Suprapubic skin (tissue), 4 donors: ENCODE measurements at regions not wholly inside any gene's neighbourhood (a gene's known extent, or its start where the extent isn't known, plus 50 kb on each side); places are given as distances from the start of the nearest gene placed in this dataset.

Source experiments
- DNase-seq, 2 donors: peaks; one replicate each; pipeline ENCODE4 v3.0.0-alpha.2; 2019; ENCODE audit warnings: low spot score in 2 of 2
- H3K27ac ChIP-seq: fragments of 200-600 bp; sonication (generic); one replicate; pipeline ENCODE4 v1.5.1; 2019
- H3K27me3 ChIP-seq: fragments of 200-600 bp; sonication (generic); one replicate; pipeline ENCODE4 v1.5.1; 2019
- H3K36me3 ChIP-seq: fragments of 200-600 bp; sonication (generic); one replicate; pipeline ENCODE4 v1.5.1; 2019
- H3K4me1 ChIP-seq: fragments of 200-600 bp; sonication (generic); one replicate; pipeline ENCODE4 v1.5.1; 2019
- H3K4me3 ChIP-seq: fragments of 200-600 bp; sonication (generic); one replicate; pipeline ENCODE4 v1.5.1; 2019; ENCODE audit warnings: mild to moderate bottlenecking
- H3K9me3 ChIP-seq: fragments of 200-600 bp; sonication (generic); one replicate; pipeline ENCODE4 v1.5.1; 2019
- EP300 ChIP-seq: sonication (generic); formaldehyde crosslinking; IDR thresholded peaks from one replicate; pipeline ENCODE4 v1.6.1; 2017; ENCODE audit warnings: antibody characterized with exemption
- POLR2A ChIP-seq, 2 donors: fragments of 450-650 bp; IDR thresholded peaks; one replicate each; pipeline ENCODE4 v1.6.1; 2017; ENCODE audit warnings: antibody characterized with exemption in 2 of 2, mild to moderate bottlenecking in 2 of 2, moderate library complexity in 2 of 2
- POLR2AphosphoS5 ChIP-seq, 3 donors: sonication (generic); formaldehyde crosslinking; IDR thresholded peaks; one replicate each; pipeline ENCODE4 v1.6.1; 2017; ENCODE audit warnings: antibody characterized with exemption in 3 of 3
- WGBS: methylation state at CpG from one replicate; pipeline ENCODE4 v1.1.5; 2018; 5-methylcytosine and 5-hydroxymethylcytosine counted together
- TF ChIP-seq, protein P1 (sequence below), 2 donors: fragments of 200-600 bp in 1 of 2; fragments of 450-650 bp in 1 of 2; sonication (generic) in 1 of 2; IDR thresholded peaks; one replicate each; pipeline ENCODE4 v1.5.1; 2016 to 2019; ENCODE audit warnings: antibody characterized with exemption in 2 of 2, mild to moderate bottlenecking in 1 of 2, moderate library complexity in 1 of 2

DNA sequence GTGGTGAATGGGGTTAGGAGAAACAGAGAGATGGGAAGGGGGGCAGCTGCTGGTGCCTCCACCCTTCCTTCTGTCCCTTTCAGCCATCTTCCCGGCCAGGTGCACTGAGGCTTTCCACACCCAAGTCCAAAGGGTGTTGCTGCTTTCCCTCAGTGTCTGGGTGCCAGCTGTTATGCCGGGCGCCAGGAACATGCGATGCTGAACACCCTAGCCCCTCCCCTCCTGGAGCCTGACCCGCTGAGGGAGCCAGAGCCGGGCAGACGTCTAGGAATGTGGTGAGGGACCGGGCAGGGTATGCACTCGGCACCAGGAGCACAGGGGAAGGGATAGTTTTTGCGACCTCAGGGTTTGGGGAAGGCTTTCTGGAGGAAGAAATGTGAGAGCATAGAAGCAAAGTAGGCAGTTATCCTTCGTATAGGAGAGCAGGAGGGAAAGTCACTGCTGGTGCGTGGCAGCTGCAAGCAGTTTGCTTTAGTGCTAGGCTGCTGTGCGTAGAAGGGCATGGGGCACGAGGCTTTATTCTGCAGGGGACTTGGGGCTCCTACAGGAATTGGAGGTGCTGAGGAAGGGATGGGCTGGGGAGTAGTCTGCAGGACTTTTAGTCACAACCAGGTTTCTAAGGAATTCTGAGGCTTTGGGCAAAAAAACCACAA is 147.7 kb downstream of the TSN start:
- WGBS: 26% methylated on average over 14 of the region's 14 CpGs
- Histone ChIP-seq H3K4me1 (peaks cover 8% of the 10 kb centered on the region), H3K27me3 (peaks cover 3% of the 10 kb centered on the region), H3K36me3 (no peaks in the 10 kb centered on the region), H3K4me3 (no peak overlapping the region), H3K27ac (no peak overlapping the region), H3K9me3 (no peaks in the 10 kb centered on the region)
- TF ChIP-seq EP300 (no peak), POLR2AphosphoS5 (IDR thresholded peaks at IDR 0.05) (no peak), POLR2A (IDR thresholded peaks at IDR 0.05) (no peak)
- TF ChIP-seq, protein P1, sequence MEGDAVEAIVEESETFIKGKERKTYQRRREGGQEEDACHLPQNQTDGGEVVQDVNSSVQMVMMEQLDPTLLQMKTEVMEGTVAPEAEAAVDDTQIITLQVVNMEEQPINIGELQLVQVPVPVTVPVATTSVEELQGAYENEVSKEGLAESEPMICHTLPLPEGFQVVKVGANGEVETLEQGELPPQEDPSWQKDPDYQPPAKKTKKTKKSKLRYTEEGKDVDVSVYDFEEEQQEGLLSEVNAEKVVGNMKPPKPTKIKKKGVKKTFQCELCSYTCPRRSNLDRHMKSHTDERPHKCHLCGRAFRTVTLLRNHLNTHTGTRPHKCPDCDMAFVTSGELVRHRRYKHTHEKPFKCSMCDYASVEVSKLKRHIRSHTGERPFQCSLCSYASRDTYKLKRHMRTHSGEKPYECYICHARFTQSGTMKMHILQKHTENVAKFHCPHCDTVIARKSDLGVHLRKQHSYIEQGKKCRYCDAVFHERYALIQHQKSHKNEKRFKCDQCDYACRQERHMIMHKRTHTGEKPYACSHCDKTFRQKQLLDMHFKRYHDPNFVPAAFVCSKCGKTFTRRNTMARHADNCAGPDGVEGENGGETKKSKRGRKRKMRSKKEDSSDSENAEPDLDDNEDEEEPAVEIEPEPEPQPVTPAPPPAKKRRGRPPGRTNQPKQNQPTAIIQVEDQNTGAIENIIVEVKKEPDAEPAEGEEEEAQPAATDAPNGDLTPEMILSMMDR (IDR thresholded peaks at IDR 0.05): no peak
- no peak for DNase-seq

DNA sequence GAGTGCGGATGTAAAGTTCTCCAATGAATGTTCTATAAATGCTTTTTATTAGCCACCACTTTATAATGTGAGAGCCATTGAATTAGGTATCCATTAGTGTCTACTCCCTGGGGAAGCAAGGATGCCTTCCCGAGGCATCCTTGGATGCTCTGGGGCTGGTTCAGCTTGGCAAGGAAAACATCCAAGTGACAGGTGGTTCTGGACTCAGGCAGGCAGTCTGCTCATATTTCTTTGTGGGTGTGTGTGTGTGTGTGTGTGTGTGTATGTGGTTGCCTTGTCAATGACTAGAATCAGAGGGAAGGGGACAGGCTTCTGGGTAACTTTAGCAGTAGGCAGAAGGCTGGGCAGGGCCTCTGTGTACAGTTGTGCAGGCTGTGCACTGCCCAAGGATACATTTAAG is 149.2 kb downstream of the TSN start:
- TF ChIP-seq POLR2AphosphoS5 (IDR thresholded peaks at IDR 0.05): no peak
- TF ChIP-seq, protein P1 (IDR thresholded peaks at IDR 0.05): no peak
- no peak for TF ChIP-seq EP300
- no peak for TF ChIP-seq POLR2A (IDR thresholded peaks at IDR 0.05)
- 89% methylated on average over 2 of the region's 2 CpGs for WGBS
- no peaks in the 10 kb centered on the region for H3K36me3 ChIP-seq
- no peak overlapping the region for H3K4me3 ChIP-seq
- peaks cover 8% of the 10 kb centered on the region for H3K4me1 ChIP-seq
- DNase-seq: no peak
- peaks cover 3% of the 10 kb centered on the region for H3K27me3 ChIP-seq
- H3K27ac ChIP-seq: no peak overlapping the region
- H3K9me3 ChIP-seq: no peaks in the 10 kb centered on the region

DNA sequence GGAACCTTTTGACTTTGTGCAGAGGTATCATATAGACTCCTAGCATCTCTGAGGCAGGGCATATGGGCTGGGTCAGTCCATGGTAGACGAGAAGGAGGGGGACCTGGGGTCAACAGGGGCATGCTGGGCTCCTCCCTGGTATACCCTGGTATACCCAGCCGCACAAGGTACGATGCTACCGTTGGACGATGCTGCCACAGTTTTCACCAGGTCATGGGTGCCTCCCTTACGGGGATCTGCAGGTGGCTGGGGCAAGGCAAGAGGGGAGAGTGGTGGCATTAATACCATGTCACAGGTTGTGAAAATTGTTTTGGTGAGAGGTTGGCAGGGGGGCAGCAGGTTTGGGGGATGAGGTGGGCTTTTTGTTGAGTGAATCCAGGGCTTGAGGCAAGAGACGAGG is 149.8 kb downstream of the TSN start:
- Histone ChIP-seq H3K4me1 (peaks cover 8% of the 10 kb centered on the region), H3K27me3 (peaks cover 3% of the 10 kb centered on the region), H3K27ac (no peak overlapping the region), H3K9me3 (no peaks in the 10 kb centered on the region), H3K36me3 (no peaks in the 10 kb centered on the region), H3K4me3 (no peak overlapping the region)
- DNase-seq: no peak
- TF ChIP-seq, protein P1 (IDR thresholded peaks at IDR 0.05): no peak
- 94% methylated on average over 7 of the region's 7 CpGs for WGBS

DNA sequence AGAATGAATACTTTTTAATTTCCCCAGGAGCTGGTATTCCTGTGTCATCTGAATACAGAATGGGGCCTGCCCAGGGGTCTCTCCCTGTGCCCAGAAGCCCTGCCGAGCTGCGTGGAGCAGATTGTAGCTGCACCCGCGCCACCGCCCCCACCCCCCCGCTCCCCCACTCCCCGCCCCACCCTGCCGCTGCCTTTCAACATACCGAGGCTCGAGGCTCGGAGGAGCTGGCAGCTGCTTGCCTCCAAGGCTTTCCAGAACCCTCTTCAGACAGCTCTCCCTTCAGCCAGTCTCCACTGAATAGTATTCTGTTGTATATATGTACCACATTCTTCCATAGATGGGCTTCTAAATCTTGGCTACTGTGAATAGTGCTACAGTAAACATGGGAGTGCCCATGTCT is 150.7 kb downstream of the TSN start:
- WGBS: 29% methylated on average over 6 of the region's 11 CpGs

DNA sequence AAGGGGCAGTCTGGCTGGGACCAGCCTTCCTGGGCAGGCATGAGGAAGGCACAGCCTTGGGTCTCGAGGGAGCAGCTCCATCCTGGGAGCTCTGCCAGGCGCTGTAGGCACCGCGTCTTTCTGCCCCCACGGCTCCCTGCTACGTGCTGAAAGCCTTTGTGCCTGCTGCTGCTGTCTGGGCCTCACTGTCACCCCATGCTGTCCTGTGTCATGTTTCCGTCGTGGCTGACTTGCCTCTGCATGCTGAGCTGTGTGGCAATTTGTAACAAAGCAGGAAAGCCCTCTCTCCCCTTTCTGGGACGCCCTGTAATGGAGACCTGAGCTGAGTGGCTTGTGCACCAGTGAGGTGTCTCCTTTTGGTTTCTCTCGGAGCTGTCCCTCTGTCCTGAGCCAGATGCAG is 152.5 kb downstream of the TSN start:
- no peak for TF ChIP-seq POLR2AphosphoS5 (IDR thresholded peaks at IDR 0.05)
- TF ChIP-seq, protein P1 (IDR thresholded peaks at IDR 0.05): no peak
- TF ChIP-seq EP300: no peak
- TF ChIP-seq POLR2A (IDR thresholded peaks at IDR 0.05): no peak
- Histone ChIP-seq H3K4me3 (no peak overlapping the region), H3K4me1 (peaks cover 4% of the 10 kb centered on the region), H3K27me3 (no peaks in the 10 kb centered on the region), H3K27ac (no peak overlapping the region), H3K9me3 (no peaks in the 10 kb centered on the region), H3K36me3 (no peaks in the 10 kb centered on the region)
- DNase-seq: no peak
- WGBS: 47% methylated on average over 4 of the region's 10 CpGs

More for the DNA sequence above, 150.7 kb downstream of the TSN start:
- H3K36me3 ChIP-seq: no peaks in the 10 kb centered on the region
- no peak for DNase-seq
- no peak overlapping the region for H3K4me3 ChIP-seq
- TF ChIP-seq POLR2AphosphoS5 (IDR thresholded peaks at IDR 0.05) (no peak), EP300 (no peak), POLR2A (IDR thresholded peaks at IDR 0.05) (no peak)
- TF ChIP-seq, protein P1 (IDR thresholded peaks at IDR 0.05): no peak
- no peak overlapping the region for H3K27ac ChIP-seq
- H3K4me1 ChIP-seq: peaks cover 8% of the 10 kb centered on the region
- H3K27me3 ChIP-seq: peaks cover 3% of the 10 kb centered on the region
- H3K9me3 ChIP-seq: no peaks in the 10 kb centered on the region
